ENCODE measurements at regions not wholly inside any gene's neighbourhood (a gene's known extent, or its start where the extent isn't known, plus 50 kb on each side); places are given as distances from the start of the nearest gene placed in this dataset.

GRCh38 chr13:69178000-69178399, 929.6 kb upstream of the ATXN8OS start:
- DNase-seq (ENCODE audit: low read depth) = no peak
- no peak for TF ChIP-seq CTCF (IDR thresholded peaks at IDR 0.05; ENCODE audit: insufficient read depth, low read length, severe bottlenecking)
- H3K4me3 ChIP-seq (ENCODE audit: low read depth, low read length) = no peak overlapping the region
- H3K27me3 ChIP-seq (ENCODE audit: control insufficient read depth, insufficient read depth, low read length) = no peaks in the 10 kb centered on the region
- H3K36me3 ChIP-seq (ENCODE audit: control insufficient read depth, insufficient read depth, low read length) = no peaks in the 10 kb centered on the region
- FAIRE-seq = no peak

DNA sequence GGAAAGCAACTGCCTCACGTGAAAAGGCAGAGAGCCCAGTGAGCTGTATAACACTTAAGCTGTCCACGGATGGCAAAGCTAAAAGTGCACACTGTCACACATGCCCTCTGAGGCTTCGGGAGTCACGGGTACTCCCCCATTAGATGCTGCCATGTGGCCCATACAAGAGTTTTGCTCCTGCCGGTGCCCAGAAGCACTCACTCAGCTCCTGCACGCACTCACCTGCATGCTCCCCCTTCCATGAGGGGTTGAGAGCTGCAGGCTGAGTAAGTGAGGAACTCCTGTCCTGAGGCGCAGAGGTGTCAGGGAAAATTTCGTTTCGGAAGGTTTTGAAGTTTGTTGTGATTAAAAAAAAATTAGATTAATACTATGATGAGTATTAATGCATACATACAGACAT, 939.2 kb upstream of the ATXN8OS start:
- Histone ChIP-seq H3K36me3 (ENCODE audit: control insufficient read depth, insufficient read depth, low read length) (no peaks in the 10 kb centered on the region), H3K4me3 (ENCODE audit: low read depth, low read length) (no peak overlapping the region), H3K27me3 (ENCODE audit: control insufficient read depth, insufficient read depth, low read length) (no peaks in the 10 kb centered on the region)
- TF ChIP-seq CTCF (IDR thresholded peaks at IDR 0.05; ENCODE audit: insufficient read depth, low read length, severe bottlenecking) = no peak
- peak; percentile 23 for FAIRE-seq
- no peak for DNase-seq (ENCODE audit: low read depth)

DNA sequence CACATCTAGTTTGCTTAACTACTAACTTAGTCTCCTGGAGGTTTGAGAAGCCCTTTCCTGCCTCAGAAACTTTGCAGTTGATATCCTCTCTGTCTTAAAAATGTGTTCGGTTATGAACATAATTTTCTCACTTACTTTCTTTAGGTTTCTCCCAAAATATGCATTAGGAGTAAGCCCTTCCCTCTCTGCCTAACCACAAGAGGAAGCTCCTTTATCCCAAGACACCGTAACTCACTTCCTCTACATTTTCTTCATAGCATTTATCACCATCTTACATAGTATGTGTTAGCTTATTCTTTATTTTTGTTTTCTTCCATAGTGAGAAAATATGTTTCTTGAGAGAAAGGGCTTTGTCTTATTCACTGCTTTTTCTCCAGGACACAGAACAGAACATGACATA, 952.5 kb upstream of the ATXN8OS start:
- no peak for TF ChIP-seq CTCF (IDR thresholded peaks at IDR 0.05; ENCODE audit: insufficient read depth, low read length, severe bottlenecking)
- FAIRE-seq = no peak

GRCh38 chr13:69142101-69142500, 965.5 kb upstream of the ATXN8OS start:
- DNase-seq (ENCODE audit: low read depth) = no peak
- Histone ChIP-seq H3K4me3 (ENCODE audit: low read depth, low read length) (no peak overlapping the region), H3K36me3 (ENCODE audit: control insufficient read depth, insufficient read depth, low read length) (no peaks in the 10 kb centered on the region), H3K27me3 (ENCODE audit: control insufficient read depth, insufficient read depth, low read length) (no peaks in the 10 kb centered on the region)
- FAIRE-seq = no peak
- no peak for TF ChIP-seq CTCF (IDR thresholded peaks at IDR 0.05; ENCODE audit: insufficient read depth, low read length, severe bottlenecking)

More for the DNA sequence above, 952.5 kb upstream of the ATXN8OS start:
- Histone ChIP-seq H3K27me3 (ENCODE audit: control insufficient read depth, insufficient read depth, low read length) (no peaks in the 10 kb centered on the region), H3K36me3 (ENCODE audit: control insufficient read depth, insufficient read depth, low read length) (no peaks in the 10 kb centered on the region), H3K4me3 (ENCODE audit: low read depth, low read length) (no peak overlapping the region)
- no peak for DNase-seq (ENCODE audit: low read depth)

DNA sequence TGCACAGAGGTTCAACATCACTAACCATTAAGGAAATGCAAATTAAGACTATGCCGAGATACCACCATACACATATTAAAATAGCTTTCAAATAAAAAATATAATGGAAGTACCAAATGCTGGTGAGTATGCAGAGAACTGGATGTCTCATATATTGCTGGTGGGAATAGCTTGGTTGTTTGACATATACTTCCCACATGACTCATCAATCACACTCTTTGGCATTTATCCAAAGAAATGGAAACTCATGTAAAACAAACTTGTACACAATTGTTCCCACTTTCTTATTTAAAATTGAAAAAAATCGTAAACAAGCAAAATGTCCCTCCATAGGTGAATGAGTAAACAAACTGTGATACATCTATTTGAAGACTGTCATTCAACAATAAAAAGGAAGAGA, 982.6 kb upstream of the ATXN8OS start:
- Histone ChIP-seq H3K27me3 (ENCODE audit: control insufficient read depth, insufficient read depth, low read length) (no peaks in the 10 kb centered on the region), H3K4me3 (ENCODE audit: low read depth, low read length) (no peak overlapping the region), H3K36me3 (ENCODE audit: control insufficient read depth, insufficient read depth, low read length) (no peaks in the 10 kb centered on the region)
- FAIRE-seq (no peak), DNase-seq (ENCODE audit: low read depth) (peak; percentile 11)
- no peak for TF ChIP-seq CTCF (IDR thresholded peaks at IDR 0.05; ENCODE audit: insufficient read depth, low read length, severe bottlenecking)

DNA sequence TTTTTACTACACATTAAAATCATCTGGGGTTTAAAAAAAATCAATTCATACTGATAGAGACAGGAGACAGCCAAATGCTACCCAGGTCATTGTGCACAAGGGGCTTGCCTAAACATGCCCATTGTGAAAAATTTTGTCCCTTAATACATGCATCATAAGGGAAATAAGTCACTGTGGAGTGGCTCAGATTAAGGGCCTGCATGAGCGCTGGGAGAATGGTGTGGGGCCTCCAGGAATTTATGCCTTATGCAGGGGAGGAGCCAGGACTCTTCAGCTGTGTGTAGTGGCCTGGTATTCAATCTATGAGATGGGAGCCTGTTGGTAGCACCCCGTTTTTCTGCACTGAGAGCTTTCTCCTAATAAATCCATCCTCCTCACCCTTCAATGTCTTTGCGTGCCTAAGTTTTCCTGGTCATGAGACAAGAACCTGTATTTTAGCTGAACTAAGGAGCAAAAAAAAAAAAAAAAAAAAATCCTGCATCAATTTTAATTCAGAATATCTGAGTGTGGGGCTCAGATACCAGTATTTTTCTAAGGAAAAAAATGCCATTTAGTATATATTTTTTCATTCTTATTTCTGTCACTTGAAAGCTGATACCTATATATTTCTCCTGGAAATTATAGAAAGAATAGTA, 997.6 kb upstream of the ATXN8OS start:
- FAIRE-seq = no peak
- peak; percentile 14 for DNase-seq (ENCODE audit: low read depth)
- no peak for TF ChIP-seq CTCF (IDR thresholded peaks at IDR 0.05; ENCODE audit: insufficient read depth, low read length, severe bottlenecking)
- Histone ChIP-seq H3K36me3 (ENCODE audit: control insufficient read depth, insufficient read depth, low read length) (no peaks in the 10 kb centered on the region), H3K4me3 (ENCODE audit: low read depth, low read length) (no peak overlapping the region), H3K27me3 (ENCODE audit: control insufficient read depth, insufficient read depth, low read length) (no peaks in the 10 kb centered on the region)
